Immature natural killer cell (primary cell): ENCODE measurements at regions not wholly inside any gene's neighbourhood (a gene's known extent, or its start where the extent isn't known, plus 50 kb on each side); places are given as distances from the start of the nearest gene placed in this dataset.

Experiments
- DNase-seq, 3 donors: peaks; one replicate each; pipeline ENCODE4 v3.0.0; 2022; ENCODE audit warnings: mixed read lengths in 1 of 3
- H3K27ac Mint-ChIP-seq, 6 donors: one replicate each; pipeline ENCODE4 v1.8.0; 2020; ENCODE audit warnings: mixed read lengths in 6 of 6, mild to moderate bottlenecking in 5 of 6, inconsistent platforms in 4 of 6, moderate library complexity in 3 of 6
- H3K27me3 Mint-ChIP-seq, 3 donors: one replicate each; pipeline ENCODE4 v1.8.0; 2020 to 2021; ENCODE audit warnings: low read depth in 3 of 3, mild to moderate bottlenecking in 3 of 3, mixed read lengths in 3 of 3, moderate library complexity in 3 of 3, inconsistent platforms in 1 of 3
- H3K36me3 Mint-ChIP-seq, 3 donors: one replicate each; pipeline ENCODE4 v1.8.0; 2020; ENCODE audit warnings: mixed read lengths in 3 of 3, inconsistent platforms in 2 of 3, mild to moderate bottlenecking in 2 of 3
- H3K4me1 Mint-ChIP-seq, 2 donors: one replicate each; pipeline ENCODE4 v1.8.0; 2020; ENCODE audit warnings: inconsistent platforms in 2 of 2, mild to moderate bottlenecking in 2 of 2, mixed read lengths in 2 of 2, moderate library complexity in 1 of 2
- H3K4me3 Mint-ChIP-seq, 5 donors: one replicate each; pipeline ENCODE4 v1.8.0; 2020; ENCODE audit warnings: mild to moderate bottlenecking in 5 of 5, mixed read lengths in 5 of 5, inconsistent platforms in 3 of 5, moderate library complexity in 3 of 5
- H3K9me3 Mint-ChIP-seq, 6 donors: one replicate each; pipeline ENCODE4 v1.8.0; 2020; ENCODE audit warnings: mild to moderate bottlenecking in 6 of 6, mixed read lengths in 6 of 6, inconsistent platforms in 4 of 6, moderate library complexity in 3 of 6

GRCh38 chr11:116500947-116501602 is 271.7 kb downstream of the BUD13 start:
- no peaks in the 10 kb centered on the region for H3K36me3 Mint-ChIP-seq
- H3K4me1 Mint-ChIP-seq: no peaks in the 10 kb centered on the region
- no peak overlapping the region for H3K27ac Mint-ChIP-seq

DNA sequence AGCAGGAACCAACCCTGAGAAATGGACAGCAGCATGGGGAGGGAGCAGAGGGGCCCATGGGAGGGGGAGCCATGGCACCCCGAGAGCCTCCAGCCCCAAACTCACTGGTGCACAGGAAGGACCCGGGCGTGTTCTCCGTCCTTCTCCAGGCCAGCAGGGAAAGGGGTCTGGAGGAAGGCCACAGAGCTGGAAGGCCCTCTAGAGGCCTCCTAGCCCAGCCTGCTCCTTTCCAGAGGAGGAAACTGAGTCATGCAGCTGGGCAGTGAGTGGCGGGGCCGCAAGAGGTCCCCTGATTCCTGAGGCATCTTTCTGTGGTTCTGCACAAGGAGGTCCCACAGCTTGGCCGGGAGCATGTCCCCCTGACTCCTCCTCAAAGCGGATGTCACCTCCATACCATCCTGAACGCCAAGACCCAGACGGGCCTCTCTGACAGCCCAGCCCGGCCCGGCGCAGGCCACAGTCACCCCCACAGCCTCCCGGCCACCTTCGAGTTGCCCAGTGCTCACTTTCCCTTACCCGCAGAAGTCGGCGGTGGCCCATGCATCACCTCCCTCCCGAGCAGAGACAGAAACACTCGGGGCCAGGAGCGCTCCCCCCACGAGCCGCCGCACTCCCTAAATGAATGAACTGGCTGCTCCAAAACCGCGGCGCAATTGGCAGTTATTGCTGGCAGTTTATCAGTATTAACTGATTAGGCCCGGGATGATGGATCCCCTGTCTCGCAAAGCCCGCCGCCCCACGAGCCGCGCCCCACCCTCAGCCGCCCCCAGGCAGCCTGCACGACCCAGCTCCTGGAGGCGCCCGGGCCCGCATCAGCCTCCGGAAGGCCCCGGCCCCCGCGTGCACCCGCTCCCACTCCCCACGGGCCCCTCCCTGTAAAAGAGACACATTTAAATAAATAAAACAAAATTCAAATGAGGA is 272.5 kb downstream of the BUD13 start:
- peaks cover 6 to 19% (median 6%) of the 10 kb centered on the region in 3 donors for H3K27me3 Mint-ChIP-seq
- no peaks in the 10 kb centered on the region for H3K36me3 Mint-ChIP-seq
- DNase-seq: no peak
- no peaks in the 10 kb centered on the region for H3K4me1 Mint-ChIP-seq
- H3K9me3 Mint-ChIP-seq: no peaks in the 10 kb centered on the region
- no peak overlapping the region for H3K4me3 Mint-ChIP-seq
- no peak overlapping the region for H3K27ac Mint-ChIP-seq

More at GRCh38 chr11:116500947-116501602, 271.7 kb downstream of the BUD13 start:
- no peak for DNase-seq
- no peak overlapping the region for H3K4me3 Mint-ChIP-seq
- peaks cover 6 to 21% (median 6%) of the 10 kb centered on the region in 3 donors for H3K27me3 Mint-ChIP-seq
- no peaks in the 10 kb centered on the region for H3K9me3 Mint-ChIP-seq

GRCh38 chr11:116499396-116500003 is 273.3 kb downstream of the BUD13 start:
- H3K27me3 Mint-ChIP-seq: peaks cover 6 to 19% (median 6%) of the 10 kb centered on the region in 3 donors
- no peak overlapping the region for H3K4me3 Mint-ChIP-seq
- no peak overlapping the region for H3K27ac Mint-ChIP-seq
- H3K9me3 Mint-ChIP-seq: no peaks in the 10 kb centered on the region
- H3K4me1 Mint-ChIP-seq: no peaks in the 10 kb centered on the region
- H3K36me3 Mint-ChIP-seq: no peaks in the 10 kb centered on the region
- no peak for DNase-seq

- no peaks in the 10 kb centered on the region for H3K4me1 Mint-ChIP-seq
- no peak overlapping the region for H3K27ac Mint-ChIP-seq
- H3K9me3 Mint-ChIP-seq: no peaks in the 10 kb centered on the region
- peaks cover 4 to 16% (median 6%) of the 10 kb centered on the region in 3 donors for H3K27me3 Mint-ChIP-seq
- no peaks in the 10 kb centered on the region for H3K36me3 Mint-ChIP-seq
- no peak overlapping the region for H3K4me3 Mint-ChIP-seq
- DNase-seq: no peak
These were observed 274.6 kb downstream of the BUD13 start for GRCh38 chr11:116498161-116498560.

- Mint-ChIP-seq H3K27me3 (peaks cover 2 to 7% (median 5%) of the 10 kb centered on the region in 3 donors), H3K27ac (no peak overlapping the region), H3K4me3 (no peak overlapping the region), H3K4me1 (no peaks in the 10 kb centered on the region), H3K36me3 (no peaks in the 10 kb centered on the region), H3K9me3 (no peaks in the 10 kb centered on the region)
- no peak for DNase-seq
These were observed 280.2 kb downstream of the BUD13 start for GRCh38 chr11:116492600-116492999.

- peaks cover 4 to 10% (median 5%) of the 10 kb centered on the region in 3 donors for H3K27me3 Mint-ChIP-seq
- no peaks in the 10 kb centered on the region for H3K9me3 Mint-ChIP-seq
- no peak overlapping the region for H3K27ac Mint-ChIP-seq
- DNase-seq: no peak
- H3K36me3 Mint-ChIP-seq: no peaks in the 10 kb centered on the region
- H3K4me1 Mint-ChIP-seq: no peaks in the 10 kb centered on the region
- no peak overlapping the region for H3K4me3 Mint-ChIP-seq
These were observed 283.9 kb downstream of the BUD13 start for GRCh38 chr11:116488836-116489389.

DNA sequence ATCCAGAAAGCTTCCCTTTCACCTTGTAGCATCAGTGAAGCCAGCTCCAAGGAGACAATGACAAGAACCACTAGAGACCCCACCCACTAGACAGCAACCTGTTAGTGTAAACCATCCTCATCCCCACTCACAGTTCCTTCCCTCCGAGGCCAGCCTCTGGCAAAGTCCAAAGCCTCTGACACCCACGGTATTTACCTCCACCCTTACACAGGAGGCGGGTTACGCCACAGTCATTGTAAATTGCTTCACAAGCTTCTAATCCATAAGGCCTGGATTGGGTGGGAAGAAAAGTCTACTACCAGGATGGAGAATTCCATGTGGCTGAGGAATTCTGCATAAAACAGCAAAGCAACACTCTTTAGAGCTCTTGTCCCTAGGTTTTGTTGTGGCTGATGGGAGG is 287.4 kb downstream of the BUD13 start:
- H3K27ac Mint-ChIP-seq: no peak overlapping the region
- DNase-seq: no peak
- no peak overlapping the region for H3K4me3 Mint-ChIP-seq
- no peaks in the 10 kb centered on the region for H3K4me1 Mint-ChIP-seq
- peaks cover 0 to 5% (median 0%) of the 10 kb centered on the region in 6 donors for H3K9me3 Mint-ChIP-seq
- no peaks in the 10 kb centered on the region for H3K36me3 Mint-ChIP-seq
- peaks cover 2 to 13% (median 3%) of the 10 kb centered on the region in 3 donors for H3K27me3 Mint-ChIP-seq

DNA sequence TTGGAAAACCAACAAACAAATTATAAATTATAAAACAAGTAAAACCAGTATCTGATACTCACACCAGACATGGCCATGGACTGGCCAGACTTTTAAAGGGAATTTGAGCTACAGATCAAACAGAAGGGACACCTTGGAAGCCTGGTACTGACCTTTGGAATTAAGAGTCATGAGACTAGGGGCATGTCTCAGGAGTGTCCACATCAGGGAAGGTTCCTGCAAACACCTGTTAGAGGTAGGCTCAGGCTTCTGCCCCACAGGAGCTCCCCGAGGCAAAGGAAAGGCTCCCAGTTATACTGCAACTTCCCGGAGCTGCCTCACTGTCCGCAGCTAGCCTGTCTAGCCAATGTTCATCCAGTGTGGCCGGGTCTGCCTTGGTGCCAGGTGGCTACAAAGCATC is 290.1 kb downstream of the BUD13 start:
- no peak for DNase-seq
- Mint-ChIP-seq H3K27ac (no peak overlapping the region), H3K4me3 (no peak overlapping the region), H3K4me1 (no peaks in the 10 kb centered on the region), H3K36me3 (no peaks in the 10 kb centered on the region), H3K27me3 (peaks cover 2 to 8% (median 3%) of the 10 kb centered on the region in 3 donors), H3K9me3 (peaks cover 0 to 5% (median 0%) of the 10 kb centered on the region in 6 donors)

DNA sequence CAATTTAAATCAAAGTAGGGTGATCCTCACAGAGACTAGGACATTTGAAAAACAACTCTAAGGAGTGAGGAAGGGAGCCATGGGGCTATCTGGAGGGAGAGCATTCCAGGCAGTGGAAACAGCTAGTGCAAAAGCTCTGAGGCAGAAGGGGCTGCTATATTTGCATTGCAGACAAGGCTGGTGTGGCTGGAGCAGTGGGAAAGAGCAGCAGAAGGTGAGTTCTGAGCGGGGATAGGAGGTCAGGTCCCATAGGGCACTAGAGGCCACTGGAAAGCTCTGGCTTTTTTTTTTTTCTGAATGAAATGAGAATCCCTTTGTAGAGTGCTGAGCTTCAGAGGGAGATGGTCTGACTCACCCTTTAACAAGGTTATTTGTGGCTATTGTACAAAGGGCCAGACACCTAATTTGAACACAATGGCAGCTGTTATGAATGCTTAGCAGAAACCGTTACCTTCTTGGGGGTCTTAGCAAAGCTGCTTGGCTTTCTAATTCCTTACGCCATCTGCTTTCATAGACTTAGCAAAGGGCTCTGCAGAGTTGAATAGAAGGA is 291.6 kb downstream of the BUD13 start:
- Mint-ChIP-seq H3K4me3 (no peak overlapping the region), H3K27me3 (peaks cover 2 to 8% (median 3%) of the 10 kb centered on the region in 3 donors), H3K4me1 (no peaks in the 10 kb centered on the region), H3K9me3 (peaks cover 0 to 5% (median 0%) of the 10 kb centered on the region in 6 donors), H3K36me3 (no peaks in the 10 kb centered on the region), H3K27ac (no peak overlapping the region)
- no peak for DNase-seq

- Mint-ChIP-seq H3K27me3 (peaks cover 0 to 5% (median 0%) of the 10 kb centered on the region in 3 donors), H3K36me3 (no peaks in the 10 kb centered on the region), H3K4me3 (no peak overlapping the region), H3K27ac (no peak overlapping the region), H3K4me1 (no peaks in the 10 kb centered on the region), H3K9me3 (peaks cover 0 to 5% (median 0%) of the 10 kb centered on the region in 6 donors)
- no peak for DNase-seq
These were observed 293.8 kb downstream of the BUD13 start for GRCh38 chr11:116478669-116479668.

DNA sequence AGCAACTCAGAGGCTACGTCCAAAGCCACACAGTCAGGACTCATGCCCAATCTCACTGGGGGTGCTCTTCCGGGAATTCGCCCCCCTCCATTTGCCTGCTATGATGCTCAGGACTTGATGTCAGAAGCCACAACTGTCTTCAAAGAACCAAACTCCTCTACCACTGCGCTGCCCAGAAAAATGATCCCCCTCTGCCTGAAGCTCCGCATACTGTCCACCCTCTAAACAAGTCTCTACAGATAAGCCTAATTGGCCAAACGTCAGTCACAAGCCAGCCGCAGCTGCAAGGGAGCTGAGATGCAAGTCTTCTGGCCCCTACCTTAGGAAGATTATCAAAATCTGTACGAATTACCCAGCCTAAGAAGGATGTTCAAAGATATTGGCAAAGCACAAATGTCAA is 294.6 kb downstream of the BUD13 start:
- Mint-ChIP-seq H3K9me3 (peaks cover 0 to 5% (median 0%) of the 10 kb centered on the region in 6 donors), H3K4me1 (no peaks in the 10 kb centered on the region), H3K36me3 (no peaks in the 10 kb centered on the region), H3K27ac (no peak overlapping the region), H3K4me3 (no peak overlapping the region), H3K27me3 (peaks cover 0 to 5% (median 0%) of the 10 kb centered on the region in 3 donors)
- no peak for DNase-seq

- peaks cover 0 to 5% (median 4%) of the 10 kb centered on the region in 3 donors for H3K27me3 Mint-ChIP-seq
- H3K9me3 Mint-ChIP-seq: peaks cover 0 to 2% (median 0%) of the 10 kb centered on the region in 6 donors
- no peaks in the 10 kb centered on the region for H3K4me1 Mint-ChIP-seq
- H3K27ac Mint-ChIP-seq: no peak overlapping the region
- peaks cover 0 to 4% (median 0%) of the 10 kb centered on the region in 3 donors for H3K36me3 Mint-ChIP-seq
- no peak overlapping the region for H3K4me3 Mint-ChIP-seq
- DNase-seq: no peak
These were observed 298.9 kb downstream of the BUD13 start for GRCh38 chr11:116473790-116474346.
